GM21423 (cell line): ENCODE measurements at regions not wholly inside any gene's neighbourhood (a gene's known extent, or its start where the extent isn't known, plus 50 kb on each side); places are given as distances from the start of the nearest gene placed in this dataset.
"Not testable (repeated sequence)": the region's sequence is repeated elsewhere in the genome, so short reads cannot be mapped to it uniquely, and the experiment has no call there.

Source experiments
- ATAC-seq: cut with Tn5 transposase; IDR thresholded peaks from one replicate; pipeline ENCODE4 v1.9.1; 2021; ENCODE audit warnings: mild to moderate bottlenecking, moderate library complexity; ENCODE audit not compliant: unreplicated experiment

GRCh38 chrX:66914080-66914479 lies 275.2 kb upstream of the EDA2R start:
- ATAC-seq, result no peak

- no peak for ATAC-seq
Observed at GRCh38 chrX:66912417-66912816, 273.5 kb upstream of the EDA2R start.

GRCh38 chrX:66902081-66902480 lies 263.2 kb upstream of the EDA2R start:
- ATAC-seq, result no peak

GRCh38 chrX:66900886-66901285 lies 262.0 kb upstream of the EDA2R start:
- ATAC-seq, result no peak

GRCh38 chrX:66892004-66892403 lies 253.1 kb upstream of the EDA2R start:
- ATAC-seq, result no peak

GRCh38 chrX:66889418-66889817 lies 250.5 kb upstream of the EDA2R start:
- ATAC-seq, result no peak

GRCh38 chrX:66882101-66882500 lies 243.2 kb upstream of the EDA2R start:
- ATAC-seq, result no peak

GRCh38 chrX:66876776-66877175 lies 237.9 kb upstream of the EDA2R start:
- no peak for ATAC-seq

- ATAC-seq, result no peak
Observed at GRCh38 chrX:66872771-66873170, 233.9 kb upstream of the EDA2R start.

- ATAC-seq, result no peak
Observed at GRCh38 chrX:66863721-66864120, 224.8 kb upstream of the EDA2R start.

GRCh38 chrX:66833426-66833825 lies 194.5 kb upstream of the EDA2R start:
- ATAC-seq, result peak; percentile 92

GRCh38 chrX:66815227-66815626 lies 176.3 kb upstream of the EDA2R start:
- no peak for ATAC-seq

GRCh38 chrX:66794514-66794913 lies 155.6 kb upstream of the EDA2R start:
- ATAC-seq, result not testable (repeated sequence)

- no peak for ATAC-seq
Observed at GRCh38 chrX:66766318-66766717, 127.4 kb upstream of the EDA2R start.

- no peak for ATAC-seq
Observed at GRCh38 chrX:66760651-66761050, 121.8 kb upstream of the EDA2R start.

GRCh38 chrX:66756717-66757116 lies 117.8 kb upstream of the EDA2R start:
- ATAC-seq, result peak; percentile 55

GRCh38 chrX:66751136-66751782 lies 112.4 kb upstream of the EDA2R start:
- ATAC-seq, result no peak

GRCh38 chrX:66744519-66744918 lies 105.6 kb upstream of the EDA2R start:
- ATAC-seq, result not testable (repeated sequence)

- no peak for ATAC-seq
Observed at GRCh38 chrX:66731398-66731797, 92.5 kb upstream of the EDA2R start.

GRCh38 chrX:66728818-66729271 lies 90.0 kb upstream of the EDA2R start:
- peak; percentile 81 for ATAC-seq

GRCh38 chrX:66717926-66718325 lies 79.0 kb upstream of the EDA2R start:
- ATAC-seq, result no peak

GRCh38 chrX:66698273-66699204 lies 59.7 kb upstream of the EDA2R start:
- ATAC-seq, result no peak
